CD14-positive monocyte (primary cell): ENCODE measurements at regions not wholly inside any gene's neighbourhood (a gene's known extent, or its start where the extent isn't known, plus 50 kb on each side); places are given as distances from the start of the nearest gene placed in this dataset.

Experiments used
- DNase-seq, 3 donors: peaks; one replicate each; pipeline ENCODE4 v3.0.0-alpha.2; 2011 to 2022
- H2AFZ ChIP-seq: 2 replicates; pipeline ENCODE4 v1.6.0; 2012; ENCODE audit warnings: mild to moderate bottlenecking, low read depth, low read length, inconsistent platforms; ENCODE audit not compliant: insufficient read depth, poor library complexity, severe bottlenecking
- H3K27ac ChIP-seq, 2 donors: 1 replicate in 1 of 2; 2 replicates in 1 of 2; pipeline ENCODE4 v1.5.1; 2012 to 2013; ENCODE audit warnings: low read length in 2 of 2, control low read depth in 1 of 2, inconsistent platforms in 1 of 2, low read depth in 1 of 2, mild to moderate bottlenecking in 1 of 2
- H3K27me3 ChIP-seq, 2 donors: one replicate each; pipeline versions ENCODE4 v1.6.0 to v1.6.1; 2011 to 2013; ENCODE audit warnings: low read length in 2 of 2; ENCODE audit not compliant: control insufficient read depth in 2 of 2, insufficient read depth in 2 of 2
- H3K36me3 ChIP-seq, 2 donors: replicated peaks in 1 of 2; 1 replicate in 1 of 2; 2 replicates in 1 of 2; pipeline versions ENCODE4 v1.5.1 to v1.6.1; 2012 to 2013; ENCODE audit warnings: low read length in 2 of 2, control low read depth in 1 of 2, inconsistent platforms in 1 of 2, mild to moderate bottlenecking in 1 of 2; ENCODE audit not compliant: insufficient read depth in 2 of 2, control insufficient read depth in 1 of 2
- H3K4me1 ChIP-seq, 2 donors: 1 replicate in 1 of 2; 2 replicates in 1 of 2; pipeline versions ENCODE4 v1.5.1 to v1.6.1; 2012 to 2013; ENCODE audit warnings: low read length in 2 of 2, control low read depth in 1 of 2, inconsistent platforms in 1 of 2, mild to moderate bottlenecking in 1 of 2, moderate library complexity in 1 of 2; ENCODE audit not compliant: insufficient read depth in 2 of 2, control insufficient read depth in 1 of 2
- H3K4me2 ChIP-seq: replicated peaks from 2 replicates; pipeline ENCODE3; 2012; ENCODE audit warnings: low read length, moderate library complexity, mild to moderate bottlenecking; ENCODE audit not compliant: poor library complexity, severe bottlenecking; ENCODE audit errors: extremely low read depth
- H3K4me3 ChIP-seq, 3 experiments: fragments of 200-600 bp in 1 of 3; sonication (generic) in 1 of 3; replicated peaks in 1 of 3; 1 replicate in 2 of 3; 2 replicates in 1 of 3; pipeline ENCODE4 v1.5.1; 2011 to 2013; ENCODE audit warnings: low read length in 3 of 3, mild to moderate bottlenecking in 3 of 3, control low read depth in 2 of 3, low read depth in 2 of 3, inconsistent platforms in 1 of 3, moderate library complexity in 1 of 3
- H3K79me2 ChIP-seq: 2 replicates; pipeline ENCODE4 v1.6.0; 2012; ENCODE audit warnings: mild to moderate bottlenecking, control low read depth, inconsistent platforms, low read length, moderate library complexity; ENCODE audit not compliant: insufficient read depth
- H3K9ac ChIP-seq: 2 replicates; pipeline ENCODE4 v1.6.0; 2017; ENCODE audit warnings: low read length, mild to moderate bottlenecking; ENCODE audit not compliant: insufficient read depth, poor library complexity, severe bottlenecking
- H3K9me3 ChIP-seq, 2 donors: replicated peaks in 1 of 2; 1 replicate in 1 of 2; 2 replicates in 1 of 2; pipeline versions ENCODE4 v1.5.1 to v1.6.1; 2012 to 2013; ENCODE audit warnings: low read length in 2 of 2, control low read depth in 1 of 2; ENCODE audit not compliant: control insufficient read depth in 1 of 2, insufficient read depth in 1 of 2
- H4K20me1 ChIP-seq: 2 replicates; pipeline ENCODE4 v1.6.0; 2012; ENCODE audit warnings: mild to moderate bottlenecking, low read length, control low read depth, moderate library complexity; ENCODE audit not compliant: insufficient read depth
- H3K27ac Mint-ChIP-seq, 7 donors: one replicate each; pipeline ENCODE4 v1.8.0; 2020; ENCODE audit warnings: mild to moderate bottlenecking in 7 of 7, mixed read lengths in 7 of 7, moderate library complexity in 6 of 7, inconsistent platforms in 2 of 7
- H3K27me3 Mint-ChIP-seq, 3 donors: one replicate each; pipeline ENCODE4 v1.8.0; 2021 to 2022; ENCODE audit warnings: low read depth in 3 of 3, mild to moderate bottlenecking in 3 of 3, mixed read lengths in 3 of 3, moderate library complexity in 3 of 3, inconsistent platforms in 1 of 3
- H3K36me3 Mint-ChIP-seq, 2 donors: one replicate each; pipeline ENCODE4 v1.8.0; 2020; ENCODE audit warnings: mixed read lengths in 2 of 2, inconsistent platforms in 1 of 2, mild to moderate bottlenecking in 1 of 2
- H3K4me1 Mint-ChIP-seq: one replicate; pipeline ENCODE4 v1.8.0; 2020; ENCODE audit warnings: mild to moderate bottlenecking, mixed read lengths
- H3K4me3 Mint-ChIP-seq, 2 donors: one replicate each; pipeline ENCODE4 v1.8.0; 2020; ENCODE audit warnings: mild to moderate bottlenecking in 2 of 2, mixed read lengths in 2 of 2, moderate library complexity in 1 of 2
- H3K9me3 Mint-ChIP-seq, 7 donors: one replicate each; pipeline ENCODE4 v1.8.0; 2020 to 2022; ENCODE audit warnings: mixed read lengths in 7 of 7, mild to moderate bottlenecking in 6 of 7, moderate library complexity in 6 of 7, inconsistent platforms in 2 of 7
- WGBS: methylation state at CpG from one replicate; pipeline ENCODE4 v1.1.5; 2013; ENCODE audit warnings: missing lambda C conversion rate; ENCODE audit not compliant: insufficient coverage; 5-methylcytosine and 5-hydroxymethylcytosine counted together
- intact Hi-C, 2 donors: fragments of 100-400 bp; cut with micrococcal nuclease; formaldehyde crosslinking; loops; one replicate each; pipeline versions ENCODE4 v1.15.0 to v1.15.1; 2023
- TF ChIP-seq, protein P1 (sequence below): fragments of 200-600 bp; IDR thresholded peaks from one replicate; pipeline ENCODE4 v1.8.0; 2022; ENCODE audit warnings: antibody characterized with exemption, mild to moderate bottlenecking

DNA sequence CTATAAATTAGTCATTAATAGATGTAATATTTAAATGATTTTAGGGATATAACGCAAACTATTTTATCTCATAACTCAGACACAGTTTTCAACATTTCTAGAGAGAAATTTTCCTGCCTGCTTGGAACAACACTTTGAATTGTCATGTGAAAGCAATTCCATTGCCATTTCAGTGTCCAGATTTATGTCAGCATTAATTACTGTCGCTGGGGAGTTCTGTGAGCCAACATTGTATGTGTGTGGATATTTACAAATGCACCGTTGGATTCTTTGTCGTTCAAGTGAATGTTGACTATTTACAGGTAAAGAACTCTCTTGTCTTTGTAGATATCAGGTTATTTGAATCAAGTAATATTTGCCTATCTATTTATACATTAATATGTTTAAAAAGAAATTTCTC, 465.3 kb upstream of the RGS6 start:
- Mint-ChIP-seq H3K27me3 (no peaks in the 10 kb centered on the region), H3K27ac (no peak overlapping the region), H3K36me3 (peaks cover 16 to 30% of the 10 kb centered on the region in 2 donors), H3K4me3 (no peak overlapping the region), H3K4me1 (peaks cover 7% of the 10 kb centered on the region), H3K9me3 (peaks cover 2 to 16% (median 13%) of the 10 kb centered on the region in 7 donors)
- H3K36me3 ChIP-seq = peaks cover 0 to 11% of the 10 kb centered on the region in 2 donors
- intact Hi-C loops = no loop called here
- H3K9me3 ChIP-seq = peaks cover 0 to 6% of the 10 kb centered on the region in 2 donors
- no peak overlapping the region for H3K27ac ChIP-seq
- 100% methylated on average over 1 of the region's 4 CpGs for WGBS
- no peaks in the 10 kb centered on the region for H3K4me1 ChIP-seq
- no peak overlapping the region for H2AFZ ChIP-seq
- no peak overlapping the region for H3K9ac ChIP-seq
- peaks cover 55% of the 10 kb centered on the region for H4K20me1 ChIP-seq
- no peaks in the 10 kb centered on the region for H3K27me3 ChIP-seq
- TF ChIP-seq, protein P1, sequence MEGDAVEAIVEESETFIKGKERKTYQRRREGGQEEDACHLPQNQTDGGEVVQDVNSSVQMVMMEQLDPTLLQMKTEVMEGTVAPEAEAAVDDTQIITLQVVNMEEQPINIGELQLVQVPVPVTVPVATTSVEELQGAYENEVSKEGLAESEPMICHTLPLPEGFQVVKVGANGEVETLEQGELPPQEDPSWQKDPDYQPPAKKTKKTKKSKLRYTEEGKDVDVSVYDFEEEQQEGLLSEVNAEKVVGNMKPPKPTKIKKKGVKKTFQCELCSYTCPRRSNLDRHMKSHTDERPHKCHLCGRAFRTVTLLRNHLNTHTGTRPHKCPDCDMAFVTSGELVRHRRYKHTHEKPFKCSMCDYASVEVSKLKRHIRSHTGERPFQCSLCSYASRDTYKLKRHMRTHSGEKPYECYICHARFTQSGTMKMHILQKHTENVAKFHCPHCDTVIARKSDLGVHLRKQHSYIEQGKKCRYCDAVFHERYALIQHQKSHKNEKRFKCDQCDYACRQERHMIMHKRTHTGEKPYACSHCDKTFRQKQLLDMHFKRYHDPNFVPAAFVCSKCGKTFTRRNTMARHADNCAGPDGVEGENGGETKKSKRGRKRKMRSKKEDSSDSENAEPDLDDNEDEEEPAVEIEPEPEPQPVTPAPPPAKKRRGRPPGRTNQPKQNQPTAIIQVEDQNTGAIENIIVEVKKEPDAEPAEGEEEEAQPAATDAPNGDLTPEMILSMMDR = no peak
- no peak for DNase-seq
- peaks cover 7% of the 10 kb centered on the region for H3K79me2 ChIP-seq
- H3K4me3 ChIP-seq = no peak overlapping the region
- H3K4me2 ChIP-seq = no peak overlapping the region

DNA sequence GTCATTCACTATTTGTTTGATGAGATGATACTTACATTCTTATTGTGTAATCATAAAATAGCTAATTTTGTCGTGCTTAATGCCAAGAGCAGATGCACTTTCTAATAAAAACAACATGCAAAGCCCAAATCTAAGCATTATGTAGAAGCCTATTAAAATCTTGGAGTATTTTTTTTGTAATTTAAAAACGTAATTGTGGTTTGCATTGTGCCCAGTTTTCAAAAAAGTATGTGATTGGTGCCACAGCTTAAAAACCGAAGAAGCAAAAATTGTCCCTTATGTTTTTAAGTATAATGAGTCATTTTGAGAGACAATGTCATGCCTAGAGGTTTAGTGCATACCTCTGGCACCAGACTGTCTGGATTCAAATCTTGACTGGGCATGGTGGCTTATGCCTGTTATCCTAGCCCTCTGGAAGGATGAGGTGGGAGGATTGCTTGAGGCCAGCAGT, 464.8 kb upstream of the RGS6 start:
- Mint-ChIP-seq H3K27ac (no peak overlapping the region), H3K4me1 (peaks cover 11% of the 10 kb centered on the region), H3K9me3 (peaks cover 2 to 16% (median 11%) of the 10 kb centered on the region in 7 donors), H3K4me3 (no peak overlapping the region), H3K36me3 (peaks cover 16 to 29% of the 10 kb centered on the region in 2 donors), H3K27me3 (no peaks in the 10 kb centered on the region)
- 100% methylated on average over 1 of the region's 3 CpGs for WGBS
- Histone ChIP-seq H4K20me1 (peaks cover 57% of the 10 kb centered on the region), H3K27ac (no peak overlapping the region), H3K9me3 (peaks cover 0 to 6% of the 10 kb centered on the region in 2 donors), H3K27me3 (no peaks in the 10 kb centered on the region), H3K4me2 (no peak overlapping the region), H2AFZ (no peak overlapping the region), H3K9ac (no peak overlapping the region), H3K79me2 (peaks cover 7% of the 10 kb centered on the region), H3K4me1 (no peaks in the 10 kb centered on the region), H3K4me3 (no peak overlapping the region), H3K36me3 (peaks cover 0 to 11% of the 10 kb centered on the region in 2 donors)
- TF ChIP-seq, protein P1 = no peak
- DNase-seq = no peak
- intact Hi-C loops = no loop called here
